ENCODE measurements at regions not wholly inside any gene's neighbourhood (a gene's known extent, or its start where the extent isn't known, plus 50 kb on each side); places are given as distances from the start of the nearest gene placed in this dataset.

DNA sequence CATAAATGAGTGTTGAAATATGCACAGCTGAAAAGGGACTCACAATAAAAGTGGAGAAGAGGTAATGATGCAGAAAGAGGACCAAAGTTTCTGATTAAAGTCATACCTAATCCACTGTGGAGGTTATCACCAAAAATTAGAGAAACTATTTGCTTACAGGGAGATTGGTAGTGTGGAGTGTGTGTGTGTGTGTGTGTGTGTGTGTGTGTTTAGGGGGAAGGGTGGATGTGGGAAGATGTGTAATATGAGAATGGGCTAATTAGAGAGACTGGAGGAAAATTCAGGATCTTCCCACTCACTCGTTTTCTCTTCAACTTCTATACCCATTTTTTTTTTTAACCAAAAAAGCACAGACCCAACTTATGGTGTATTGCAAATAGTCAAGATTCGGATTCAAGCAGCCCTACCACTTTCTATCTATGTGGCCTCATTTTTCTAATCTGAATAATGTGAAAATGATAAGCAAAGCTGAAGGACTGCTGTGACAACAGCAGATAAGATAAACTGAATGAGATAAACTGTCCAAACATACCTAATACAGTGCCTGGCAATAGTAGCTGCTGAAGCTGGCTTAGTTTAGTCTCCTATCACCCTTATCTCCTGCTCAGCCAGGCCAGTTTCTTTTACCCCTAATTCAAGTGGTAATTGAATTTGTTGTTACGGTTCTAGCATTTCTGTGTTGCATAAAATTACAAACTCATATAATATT lies 501.1 kb downstream of the KDM4C start:
- no peak for TF ChIP-seq POLR2A (IDR thresholded peaks at IDR 0.05)
- TF ChIP-seq, protein P1, sequence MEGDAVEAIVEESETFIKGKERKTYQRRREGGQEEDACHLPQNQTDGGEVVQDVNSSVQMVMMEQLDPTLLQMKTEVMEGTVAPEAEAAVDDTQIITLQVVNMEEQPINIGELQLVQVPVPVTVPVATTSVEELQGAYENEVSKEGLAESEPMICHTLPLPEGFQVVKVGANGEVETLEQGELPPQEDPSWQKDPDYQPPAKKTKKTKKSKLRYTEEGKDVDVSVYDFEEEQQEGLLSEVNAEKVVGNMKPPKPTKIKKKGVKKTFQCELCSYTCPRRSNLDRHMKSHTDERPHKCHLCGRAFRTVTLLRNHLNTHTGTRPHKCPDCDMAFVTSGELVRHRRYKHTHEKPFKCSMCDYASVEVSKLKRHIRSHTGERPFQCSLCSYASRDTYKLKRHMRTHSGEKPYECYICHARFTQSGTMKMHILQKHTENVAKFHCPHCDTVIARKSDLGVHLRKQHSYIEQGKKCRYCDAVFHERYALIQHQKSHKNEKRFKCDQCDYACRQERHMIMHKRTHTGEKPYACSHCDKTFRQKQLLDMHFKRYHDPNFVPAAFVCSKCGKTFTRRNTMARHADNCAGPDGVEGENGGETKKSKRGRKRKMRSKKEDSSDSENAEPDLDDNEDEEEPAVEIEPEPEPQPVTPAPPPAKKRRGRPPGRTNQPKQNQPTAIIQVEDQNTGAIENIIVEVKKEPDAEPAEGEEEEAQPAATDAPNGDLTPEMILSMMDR (IDR thresholded peaks at IDR 0.05): no peak
